Uterus (tissue), 2 donors: ENCODE measurements at regions not wholly inside any gene's neighbourhood (a gene's known extent, or its start where the extent isn't known, plus 50 kb on each side); places are given as distances from the start of the nearest gene placed in this dataset.

Source experiments
- POLR2A ChIP-seq, 2 donors: fragments of 450-650 bp; IDR thresholded peaks; one replicate each; pipeline ENCODE4 v1.6.1; 2016; ENCODE audit warnings: antibody characterized with exemption in 2 of 2, mild to moderate bottlenecking in 1 of 2, moderate library complexity in 1 of 2
- TF ChIP-seq, protein P1 (sequence below), 4 experiments: fragments of 200-600 bp in 2 of 4; fragments of 450-650 bp in 2 of 4; sonication (generic) in 2 of 4; IDR thresholded peaks; one replicate each; pipeline ENCODE4 v1.5.1; 2016 to 2019; ENCODE audit warnings: antibody characterized with exemption in 4 of 4, mild to moderate bottlenecking in 2 of 4, moderate library complexity in 1 of 4

DNA sequence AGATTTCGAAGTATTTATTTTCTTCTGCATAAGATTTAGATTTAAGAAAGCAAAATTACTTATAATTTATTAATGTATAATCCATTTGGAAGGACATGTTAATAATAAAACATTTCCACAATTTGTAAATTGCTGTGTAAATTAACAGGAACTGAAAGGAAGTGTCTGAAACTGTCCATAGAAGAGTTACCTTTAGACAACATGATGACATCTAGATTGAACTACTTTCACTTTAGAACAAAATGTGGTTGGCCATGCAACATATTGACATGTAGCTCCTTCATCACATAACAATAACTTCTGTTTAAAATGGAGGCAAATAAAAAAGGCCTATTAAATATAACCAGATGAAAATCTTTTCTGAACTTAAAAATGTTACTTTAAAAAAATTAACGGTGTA lies 1849.5 kb upstream of the ACO1 start:
- TF ChIP-seq POLR2A (IDR thresholded peaks at IDR 0.05) = no peak
- TF ChIP-seq, protein P1, sequence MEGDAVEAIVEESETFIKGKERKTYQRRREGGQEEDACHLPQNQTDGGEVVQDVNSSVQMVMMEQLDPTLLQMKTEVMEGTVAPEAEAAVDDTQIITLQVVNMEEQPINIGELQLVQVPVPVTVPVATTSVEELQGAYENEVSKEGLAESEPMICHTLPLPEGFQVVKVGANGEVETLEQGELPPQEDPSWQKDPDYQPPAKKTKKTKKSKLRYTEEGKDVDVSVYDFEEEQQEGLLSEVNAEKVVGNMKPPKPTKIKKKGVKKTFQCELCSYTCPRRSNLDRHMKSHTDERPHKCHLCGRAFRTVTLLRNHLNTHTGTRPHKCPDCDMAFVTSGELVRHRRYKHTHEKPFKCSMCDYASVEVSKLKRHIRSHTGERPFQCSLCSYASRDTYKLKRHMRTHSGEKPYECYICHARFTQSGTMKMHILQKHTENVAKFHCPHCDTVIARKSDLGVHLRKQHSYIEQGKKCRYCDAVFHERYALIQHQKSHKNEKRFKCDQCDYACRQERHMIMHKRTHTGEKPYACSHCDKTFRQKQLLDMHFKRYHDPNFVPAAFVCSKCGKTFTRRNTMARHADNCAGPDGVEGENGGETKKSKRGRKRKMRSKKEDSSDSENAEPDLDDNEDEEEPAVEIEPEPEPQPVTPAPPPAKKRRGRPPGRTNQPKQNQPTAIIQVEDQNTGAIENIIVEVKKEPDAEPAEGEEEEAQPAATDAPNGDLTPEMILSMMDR (IDR thresholded peaks at IDR 0.05) = no peak
